ENCODE measurements at regions not wholly inside any gene's neighbourhood (a gene's known extent, or its start where the extent isn't known, plus 50 kb on each side); places are given as distances from the start of the nearest gene placed in this dataset.

DNA sequence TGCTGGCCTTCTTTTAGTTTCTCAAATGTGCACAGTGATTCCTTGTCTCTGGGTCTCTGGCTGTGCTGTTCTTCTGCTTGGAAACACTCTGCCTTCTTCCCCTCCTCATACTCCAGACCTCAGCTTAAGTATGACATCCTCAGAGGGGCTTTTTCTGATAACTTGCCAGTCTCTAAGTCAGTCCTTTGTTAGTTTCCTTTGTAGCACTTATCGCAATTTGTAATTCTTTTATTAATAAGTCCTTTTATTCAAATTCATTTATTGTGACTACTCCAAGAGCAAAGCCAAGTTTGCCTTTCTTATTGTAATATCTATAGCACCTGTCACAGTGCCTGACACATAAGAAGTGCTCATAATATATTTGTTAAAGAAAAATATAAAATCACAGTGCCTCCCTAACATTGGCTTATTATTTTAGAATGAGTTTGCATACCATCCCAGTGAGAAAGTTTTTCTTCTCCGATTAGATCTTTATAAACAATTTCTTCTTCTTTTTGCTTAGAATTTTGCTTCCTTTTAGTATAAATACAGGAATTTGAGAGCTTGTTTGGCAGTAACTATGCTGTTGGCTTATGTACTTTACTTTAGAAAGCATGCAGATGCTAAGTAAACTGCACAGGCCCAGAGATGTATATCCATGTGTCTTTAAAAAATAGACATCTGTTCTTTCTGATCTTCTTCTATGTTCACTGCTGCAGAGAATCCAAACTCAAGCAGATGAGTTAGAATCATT, 198.0 kb downstream of the GAS1 start:
- Histone ChIP-seq H3K9me3 (ENCODE audit: control insufficient read depth, insufficient read depth, low read depth, low read length) (no peaks in the 10 kb centered on the region), H3K4me3 (ENCODE audit: low read depth, low read length) (no peak overlapping the region), H3K9ac (ENCODE audit: low read length) (no peak overlapping the region), H3K27me3 (ENCODE audit: control insufficient read depth, insufficient read depth, low read length) (no peaks in the 10 kb centered on the region), H3K4me1 (ENCODE audit: control insufficient read depth, insufficient read depth, low read length) (no peaks in the 10 kb centered on the region), H3K27ac (ENCODE audit: low read depth, low read length) (no peak overlapping the region), H3K36me3 (ENCODE audit: control insufficient read depth, insufficient read depth, low read length) (no peaks in the 10 kb centered on the region)

DNA sequence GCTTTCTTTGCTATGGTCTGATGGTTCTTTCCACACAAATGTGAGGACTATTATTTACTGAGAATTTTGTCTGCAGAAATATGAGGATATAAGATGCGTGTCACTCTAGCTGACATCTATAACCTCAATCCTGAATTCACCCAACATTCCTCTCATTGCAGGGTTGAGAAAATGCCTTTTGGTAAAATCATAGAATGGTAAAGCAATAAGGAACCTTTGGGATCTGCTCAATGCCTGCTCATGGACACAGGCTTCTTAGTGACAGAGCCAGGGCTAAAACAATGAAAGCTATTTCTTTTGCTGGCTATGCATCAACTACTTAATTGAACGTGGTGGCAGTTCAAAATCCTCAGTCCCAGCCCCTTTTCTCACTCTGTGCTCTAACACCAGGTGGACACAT, 199.6 kb downstream of the GAS1 start:
- Histone ChIP-seq H3K9ac (ENCODE audit: low read length) (no peak overlapping the region), H3K36me3 (ENCODE audit: control insufficient read depth, insufficient read depth, low read length) (no peaks in the 10 kb centered on the region), H3K9me3 (ENCODE audit: control insufficient read depth, insufficient read depth, low read depth, low read length) (no peaks in the 10 kb centered on the region), H3K4me1 (ENCODE audit: control insufficient read depth, insufficient read depth, low read length) (no peaks in the 10 kb centered on the region), H3K4me3 (ENCODE audit: low read depth, low read length) (no peak overlapping the region), H3K27ac (ENCODE audit: low read depth, low read length) (no peak overlapping the region), H3K27me3 (ENCODE audit: control insufficient read depth, insufficient read depth, low read length) (no peaks in the 10 kb centered on the region)

DNA sequence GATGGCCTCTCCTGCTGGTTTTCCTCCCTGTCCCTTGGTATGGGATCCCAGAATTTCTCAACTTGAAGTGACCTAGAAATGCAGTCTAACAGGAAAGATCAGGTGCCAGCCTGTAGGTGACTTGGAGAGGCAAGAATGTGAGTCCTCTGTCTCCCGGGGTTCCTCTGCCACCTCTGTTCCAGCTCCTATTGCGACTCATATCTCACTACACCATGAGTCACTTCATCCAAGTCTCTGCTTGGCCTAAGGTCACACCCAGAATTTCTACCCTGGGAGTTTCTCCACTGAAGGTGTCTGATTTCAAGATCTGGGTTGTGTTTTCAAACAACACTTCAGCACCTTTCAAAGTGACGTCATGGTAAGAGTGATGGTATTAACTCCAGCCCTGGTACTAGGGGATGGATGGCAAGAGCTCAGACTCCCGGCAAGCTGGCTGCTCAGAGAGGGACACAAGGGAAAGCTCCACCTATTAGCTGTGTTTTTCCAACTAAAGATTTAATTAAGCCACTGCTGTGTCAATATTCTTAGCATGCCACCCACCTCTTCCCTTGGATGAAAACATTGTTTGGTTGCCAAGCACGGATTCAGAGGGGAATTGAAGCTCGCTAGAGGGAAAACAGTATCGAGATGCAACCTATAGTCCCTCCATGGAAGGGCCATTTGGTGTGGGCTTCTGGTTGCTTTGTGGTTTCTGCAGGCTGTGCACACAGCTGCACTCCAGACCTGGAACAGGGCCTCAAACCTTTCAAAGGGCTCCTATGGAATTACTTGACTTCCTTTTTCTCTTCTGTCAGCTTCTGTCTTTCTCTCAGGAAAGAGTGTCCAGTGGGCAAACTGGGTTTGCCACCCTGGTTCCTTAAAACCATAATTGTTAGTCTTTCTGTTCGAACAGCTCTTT, 205.7 kb downstream of the GAS1 start:
- no peaks in the 10 kb centered on the region for H3K27me3 ChIP-seq (ENCODE audit: control insufficient read depth, insufficient read depth, low read length)
- H3K9me3 ChIP-seq (ENCODE audit: control insufficient read depth, insufficient read depth, low read depth, low read length), result no peaks in the 10 kb centered on the region
- H3K36me3 ChIP-seq (ENCODE audit: control insufficient read depth, insufficient read depth, low read length), result no peaks in the 10 kb centered on the region
- no peak overlapping the region for H3K4me3 ChIP-seq (ENCODE audit: low read depth, low read length)
- H3K4me1 ChIP-seq (ENCODE audit: control insufficient read depth, insufficient read depth, low read length), result no peaks in the 10 kb centered on the region
- H3K27ac ChIP-seq (ENCODE audit: low read depth, low read length), result no peak overlapping the region
- no peak overlapping the region for H3K9ac ChIP-seq (ENCODE audit: low read length)

DNA sequence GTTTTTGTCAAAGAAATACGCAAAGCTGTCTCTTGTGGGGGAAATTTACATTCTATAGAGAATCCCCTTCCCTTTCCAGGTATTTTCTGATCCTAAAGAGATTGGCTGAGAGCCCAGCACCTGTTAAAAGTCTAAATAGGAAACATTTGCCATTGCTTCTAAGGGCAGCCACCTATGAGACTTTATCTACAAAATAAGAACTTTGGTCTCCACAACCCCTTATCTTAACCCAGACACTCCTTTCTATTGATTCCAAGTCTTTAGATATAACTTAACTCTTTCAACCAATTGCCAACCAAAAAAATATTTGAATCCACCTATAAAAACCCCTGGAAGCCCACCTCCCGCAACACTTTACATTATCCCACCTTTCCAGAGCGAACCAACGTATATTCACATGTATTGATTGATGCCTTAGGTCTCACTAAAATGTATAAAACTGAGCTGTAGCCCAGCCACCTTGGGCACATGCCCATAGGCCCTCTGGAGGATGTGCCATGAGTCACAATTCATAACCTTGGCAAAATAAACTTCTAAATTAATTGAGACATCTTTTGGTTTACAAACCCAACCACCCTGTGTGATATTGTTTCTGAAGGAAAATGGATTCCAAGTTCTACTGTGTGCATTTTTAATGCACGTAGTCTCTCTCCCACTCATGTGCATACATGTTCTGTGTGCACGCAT, 211.4 kb downstream of the GAS1 start:
- H3K36me3 ChIP-seq (ENCODE audit: control insufficient read depth, insufficient read depth, low read length), result no peaks in the 10 kb centered on the region
- H3K9me3 ChIP-seq (ENCODE audit: control insufficient read depth, insufficient read depth, low read depth, low read length), result no peaks in the 10 kb centered on the region
- H3K27ac ChIP-seq (ENCODE audit: low read depth, low read length), result no peak overlapping the region
- no peaks in the 10 kb centered on the region for H3K27me3 ChIP-seq (ENCODE audit: control insufficient read depth, insufficient read depth, low read length)
- no peak overlapping the region for H3K4me3 ChIP-seq (ENCODE audit: low read depth, low read length)
- H3K4me1 ChIP-seq (ENCODE audit: control insufficient read depth, insufficient read depth, low read length), result no peaks in the 10 kb centered on the region; the same call in 1 of the 2 replicates
- no peak overlapping the region for H3K9ac ChIP-seq (ENCODE audit: low read length)

DNA sequence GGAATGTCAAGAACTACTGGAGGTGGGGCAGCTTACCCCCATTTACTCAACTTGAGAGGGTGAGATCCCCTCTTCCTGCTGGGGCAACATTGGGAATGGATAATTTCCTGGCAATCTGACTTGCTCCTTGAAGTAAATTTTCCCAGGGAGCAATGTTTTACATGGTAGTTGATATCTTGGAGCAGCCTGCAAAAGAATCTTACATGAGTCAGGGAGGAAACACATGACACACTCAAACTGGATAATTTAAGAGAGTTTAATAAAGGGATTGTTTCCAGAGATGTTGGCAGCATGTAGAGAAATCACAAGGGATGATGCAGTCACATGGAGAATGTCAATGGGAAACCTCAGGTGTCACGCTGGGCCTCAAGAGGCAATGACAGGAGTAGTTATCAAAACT, 212.5 kb downstream of the GAS1 start:
- Histone ChIP-seq H3K27ac (ENCODE audit: low read depth, low read length) (no peak overlapping the region), H3K9me3 (ENCODE audit: control insufficient read depth, insufficient read depth, low read depth, low read length) (no peaks in the 10 kb centered on the region), H3K36me3 (ENCODE audit: control insufficient read depth, insufficient read depth, low read length) (no peaks in the 10 kb centered on the region), H3K4me1 (ENCODE audit: control insufficient read depth, insufficient read depth, low read length) (no peaks in the 10 kb centered on the region; the same call in 1 of the 2 replicates), H3K4me3 (ENCODE audit: low read depth, low read length) (no peak overlapping the region), H3K27me3 (ENCODE audit: control insufficient read depth, insufficient read depth, low read length) (no peaks in the 10 kb centered on the region), H3K9ac (ENCODE audit: low read length) (no peak overlapping the region)

DNA sequence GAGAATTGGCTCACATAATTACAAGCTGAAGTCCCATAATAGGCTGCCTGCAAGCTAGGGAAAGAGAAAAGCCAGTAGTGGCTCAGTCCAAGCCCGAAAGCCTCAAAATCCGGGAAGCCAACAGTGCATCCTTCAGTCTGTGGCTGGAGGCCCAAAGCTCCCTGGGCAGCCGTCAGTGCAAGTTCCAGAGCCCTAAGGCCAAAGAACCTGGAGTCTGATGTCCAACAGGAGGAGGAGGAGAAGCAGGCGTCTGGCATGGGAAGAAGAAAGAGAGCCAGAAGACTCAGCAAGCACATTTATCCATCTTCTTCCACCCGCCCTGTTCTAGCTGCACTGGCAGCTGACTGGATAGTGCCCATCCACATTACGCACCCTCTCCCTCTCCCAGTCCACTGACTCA, 213.4 kb downstream of the GAS1 start:
- H3K27ac ChIP-seq (ENCODE audit: low read depth, low read length), result no peak overlapping the region
- no peaks in the 10 kb centered on the region for H3K36me3 ChIP-seq (ENCODE audit: control insufficient read depth, insufficient read depth, low read length)
- no peaks in the 10 kb centered on the region; the same call in 1 of the 2 replicates for H3K4me1 ChIP-seq (ENCODE audit: control insufficient read depth, insufficient read depth, low read length)
- no peaks in the 10 kb centered on the region for H3K27me3 ChIP-seq (ENCODE audit: control insufficient read depth, insufficient read depth, low read length)
- H3K4me3 ChIP-seq (ENCODE audit: low read depth, low read length), result no peak overlapping the region
- H3K9ac ChIP-seq (ENCODE audit: low read length), result no peak overlapping the region
- no peaks in the 10 kb centered on the region for H3K9me3 ChIP-seq (ENCODE audit: control insufficient read depth, insufficient read depth, low read depth, low read length)

DNA sequence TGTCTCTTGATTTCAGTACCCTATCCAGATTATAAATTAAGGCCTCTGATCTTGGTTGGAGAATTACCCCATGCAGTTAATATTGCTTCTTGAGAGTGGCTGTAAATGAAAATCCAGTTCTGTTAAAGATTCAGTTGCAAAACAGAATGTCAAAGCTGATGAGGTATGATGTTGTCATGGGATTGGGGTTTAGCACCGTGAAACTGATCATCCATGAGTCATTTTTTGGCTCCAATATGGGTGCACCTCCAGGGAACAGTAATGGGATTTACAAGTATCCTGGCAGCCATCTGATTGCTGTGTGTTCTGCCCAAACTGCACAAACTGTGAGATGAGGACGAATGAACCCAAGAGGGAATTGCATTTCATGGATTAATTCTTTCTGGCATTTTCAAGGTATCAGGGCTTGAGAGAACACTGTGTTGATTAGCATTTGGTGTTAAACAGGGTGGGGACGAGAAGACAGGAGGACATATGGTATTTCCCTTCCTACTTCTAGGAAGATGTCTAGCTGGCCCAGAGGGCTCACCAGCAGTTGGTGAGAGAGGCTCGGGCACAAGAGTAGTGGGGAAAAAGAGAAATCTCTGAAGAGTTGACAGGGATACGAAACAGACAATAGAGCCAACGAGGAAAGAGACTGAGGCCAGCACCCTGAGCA, 214.7 kb downstream of the GAS1 start:
- Histone ChIP-seq H3K9me3 (ENCODE audit: control insufficient read depth, insufficient read depth, low read depth, low read length) (no peaks in the 10 kb centered on the region), H3K9ac (ENCODE audit: low read length) (no peak overlapping the region), H3K27ac (ENCODE audit: low read depth, low read length) (no peak overlapping the region), H3K4me1 (ENCODE audit: control insufficient read depth, insufficient read depth, low read length) (no peaks in the 10 kb centered on the region; the same call in 1 of the 2 replicates), H3K4me3 (ENCODE audit: low read depth, low read length) (no peak overlapping the region), H3K36me3 (ENCODE audit: control insufficient read depth, insufficient read depth, low read length) (no peaks in the 10 kb centered on the region), H3K27me3 (ENCODE audit: control insufficient read depth, insufficient read depth, low read length) (no peaks in the 10 kb centered on the region)

DNA sequence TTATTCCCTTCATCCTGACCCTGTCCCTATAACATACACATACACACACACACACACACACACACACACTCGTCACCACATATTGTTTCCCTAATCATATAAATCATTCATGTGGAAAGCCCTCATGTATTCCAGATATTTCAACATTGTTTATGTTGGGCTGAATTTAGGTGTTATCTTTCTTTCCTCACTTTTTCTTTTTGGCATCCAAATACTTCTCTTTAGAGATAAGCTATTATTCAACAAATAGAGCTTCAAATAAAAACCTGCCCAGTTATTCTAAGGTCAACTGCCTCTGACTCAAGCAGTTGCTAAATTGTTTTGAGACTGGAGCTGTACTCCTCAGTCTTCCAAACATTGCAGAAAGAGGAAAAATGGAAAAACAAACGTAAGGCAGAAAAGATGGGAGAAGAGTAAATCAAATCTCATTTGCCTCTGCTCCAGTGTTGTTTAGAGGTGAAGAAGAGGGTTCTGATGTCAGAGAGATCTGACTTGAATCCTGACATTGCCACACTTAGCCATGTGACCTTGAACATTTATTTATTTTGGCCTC, 215.7 kb downstream of the GAS1 start:
- Histone ChIP-seq H3K36me3 (ENCODE audit: control insufficient read depth, insufficient read depth, low read length) (no peaks in the 10 kb centered on the region), H3K27ac (ENCODE audit: low read depth, low read length) (no peak overlapping the region), H3K9me3 (ENCODE audit: control insufficient read depth, insufficient read depth, low read depth, low read length) (no peaks in the 10 kb centered on the region), H3K4me3 (ENCODE audit: low read depth, low read length) (no peak overlapping the region), H3K27me3 (ENCODE audit: control insufficient read depth, insufficient read depth, low read length) (no peaks in the 10 kb centered on the region), H3K4me1 (ENCODE audit: control insufficient read depth, insufficient read depth, low read length) (no peaks in the 10 kb centered on the region; the same call in 1 of the 2 replicates), H3K9ac (ENCODE audit: low read length) (no peak overlapping the region)

DNA sequence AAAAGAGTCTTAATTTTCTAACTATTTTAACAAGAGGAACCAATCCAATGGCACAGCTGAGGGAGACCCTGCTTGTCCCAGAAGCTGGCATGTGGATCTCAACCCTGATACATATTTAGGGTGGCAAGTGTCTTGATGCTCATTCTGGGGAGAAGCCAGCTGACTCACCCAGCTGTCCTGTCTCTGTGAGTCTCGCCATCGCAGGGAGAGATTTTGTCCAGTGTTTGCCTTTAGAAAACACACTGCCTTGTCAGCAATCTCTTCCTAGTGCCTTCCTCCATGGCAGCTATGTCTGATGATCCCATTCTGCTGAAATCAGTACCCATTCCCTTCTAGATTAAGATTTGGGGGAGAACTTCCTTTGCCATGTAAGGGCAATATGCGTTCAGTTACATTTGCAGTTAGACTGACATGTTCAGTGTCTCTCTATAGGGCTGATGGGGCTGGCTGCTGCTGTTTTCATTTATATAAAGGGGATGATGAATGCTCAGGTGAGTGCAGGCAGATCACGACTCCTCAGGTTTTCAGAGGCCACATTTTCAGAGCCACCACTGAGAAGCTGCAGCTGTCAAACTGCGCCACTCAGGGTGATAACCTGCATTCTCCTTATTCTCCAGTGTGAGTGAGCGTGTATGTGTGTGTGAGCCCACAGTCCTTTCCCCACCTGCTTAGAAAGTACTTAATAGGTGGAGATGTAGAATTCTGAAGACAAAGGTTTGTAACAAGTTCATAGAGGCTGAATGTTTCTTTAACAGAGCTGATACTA, 217.0 kb downstream of the GAS1 start:
- no peak overlapping the region for H3K4me3 ChIP-seq (ENCODE audit: low read depth, low read length)
- no peak overlapping the region for H3K27ac ChIP-seq (ENCODE audit: low read depth, low read length)
- no peaks in the 10 kb centered on the region; the same call in 1 of the 2 replicates for H3K4me1 ChIP-seq (ENCODE audit: control insufficient read depth, insufficient read depth, low read length)
- H3K36me3 ChIP-seq (ENCODE audit: control insufficient read depth, insufficient read depth, low read length), result no peaks in the 10 kb centered on the region
- no peaks in the 10 kb centered on the region for H3K27me3 ChIP-seq (ENCODE audit: control insufficient read depth, insufficient read depth, low read length)
- no peak overlapping the region for H3K9ac ChIP-seq (ENCODE audit: low read length)
- no peaks in the 10 kb centered on the region for H3K9me3 ChIP-seq (ENCODE audit: control insufficient read depth, insufficient read depth, low read depth, low read length)

DNA sequence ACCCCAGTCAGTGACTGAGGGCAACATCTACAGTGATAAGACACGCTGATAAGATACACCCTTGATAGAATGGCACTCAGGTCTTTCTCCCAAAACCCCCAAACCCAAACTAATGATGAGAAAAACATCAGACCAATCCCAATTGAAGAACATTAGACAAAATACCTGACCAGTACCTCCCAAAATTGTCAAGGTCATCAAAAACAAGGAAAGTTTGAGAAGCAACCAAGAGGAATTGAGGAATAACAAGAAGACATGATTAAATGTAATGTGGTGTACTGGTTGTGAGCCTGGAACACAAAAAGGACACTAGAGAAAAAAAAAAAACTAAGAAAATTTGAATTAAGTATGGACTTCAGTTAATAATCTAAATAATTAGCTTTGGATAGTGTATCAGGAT, 222.8 kb downstream of the GAS1 start:
- Histone ChIP-seq H3K9me3 (ENCODE audit: control insufficient read depth, insufficient read depth, low read depth, low read length) (no peaks in the 10 kb centered on the region), H3K27ac (ENCODE audit: low read depth, low read length) (no peak overlapping the region), H3K36me3 (ENCODE audit: control insufficient read depth, insufficient read depth, low read length) (no peaks in the 10 kb centered on the region), H3K9ac (ENCODE audit: low read length) (no peak overlapping the region), H3K4me1 (ENCODE audit: control insufficient read depth, insufficient read depth, low read length) (peaks cover 24% of the 10 kb centered on the region), H3K4me3 (ENCODE audit: low read depth, low read length) (no peak overlapping the region), H3K27me3 (ENCODE audit: control insufficient read depth, insufficient read depth, low read length) (no peaks in the 10 kb centered on the region)
